K562 (cell line): ENCODE measurements at regions not wholly inside any gene's neighbourhood (a gene's known extent, or its start where the extent isn't known, plus 50 kb on each side); places are given as distances from the start of the nearest gene placed in this dataset.

ENCODE experiments used
- ATAC-seq: fragments of 200-7000 bp; cut with Tn5 transposase; 3 replicates; pipeline ENCODE4 v1.9.1; 2020; ENCODE audit warnings: moderate library complexity
- BruUV-seq: library from RNA; stranded (reverse); fragments of 400-500 nt; replicated peaks from 2 replicates; lab custom pipeline; 2021; lab: Mats Ljungman, UMichigan
- CTCF ChIA-PET: fragments of 300-600 bp; formaldehyde crosslinking; extraction: SDS; loops from one replicate; lab custom pipeline; 2021; ENCODE audit warnings: low intra/inter-chr PET ratio; lab: Yijun Ruan, JAX
- POLR2A ChIA-PET: fragments of 300-600, 350-650 bp; sonication (Branson Sonifier 250); formaldehyde crosslinking; extraction: SDS; loops from one replicate; lab custom pipeline; 2021; ENCODE audit warnings: antibody characterized with exemption, inconsistent platforms; lab: Yijun Ruan, JAX
- DNase-seq, 4 experiments: peaks; one replicate each; pipeline versions ENCODE4 v3.0.0 to v3.0.0-alpha.2; 2011 to 2018; ENCODE audit warnings: low spot score in 3 of 4, mixed read lengths in 3 of 4; ENCODE audit errors: extremely low read depth in 1 of 4
- FAIRE-seq: peaks from 2 replicates; lab custom pipeline; 2011; peaks lifted over from hg19 to GRCh38; lab: Jason Lieb, UNC
- H2AFZ ChIP-seq: 2 replicates; pipeline ENCODE4 v1.6.0; 2011; ENCODE audit warnings: low read depth, low read length, control low read depth, inconsistent platforms
- H3K27ac ChIP-seq: fragments of 200-600 bp; 3 replicates; pipeline ENCODE4 v1.8.0; 2011; ENCODE audit warnings: low read depth, mild to moderate bottlenecking, control low read depth, inconsistent platforms, low read length, moderate library complexity, mixed read lengths; ENCODE audit errors: extremely low read depth
- H3K27me3 ChIP-seq, 2 experiments: fragments of 300-600 bp in 1 of 2; 2 replicates in 1 of 2; 3 replicates in 1 of 2; pipeline versions ENCODE4 v1.6.0 to v1.8.0; 2011; ENCODE audit warnings: inconsistent platforms in 2 of 2, low read length in 2 of 2, mild to moderate bottlenecking in 1 of 2, mixed read lengths in 1 of 2, moderate library complexity in 1 of 2; ENCODE audit not compliant: control insufficient read depth in 2 of 2, insufficient read depth in 2 of 2
- H3K36me3 ChIP-seq: fragments of 300-600 bp; 3 replicates; pipeline ENCODE4 v1.8.0; 2011; ENCODE audit warnings: mild to moderate bottlenecking, low read length, inconsistent platforms; ENCODE audit not compliant: control insufficient read depth, insufficient read depth
- H3K4me1 ChIP-seq, 2 experiments: fragments of 200-600 bp in 1 of 2; replicated peaks in 1 of 2; 2 replicates in 1 of 2; 3 replicates in 1 of 2; pipeline versions ENCODE4 v1.5.1 to v1.8.0; 2011; ENCODE audit warnings: inconsistent platforms in 2 of 2, low read length in 2 of 2, mild to moderate bottlenecking in 1 of 2, mixed read lengths in 1 of 2, moderate library complexity in 1 of 2; ENCODE audit not compliant: control insufficient read depth in 2 of 2, insufficient read depth in 2 of 2
- H3K4me2 ChIP-seq: 2 replicates; pipeline ENCODE4 v1.6.1; 2011; ENCODE audit warnings: low read length, control low read depth, inconsistent platforms, mixed read lengths; ENCODE audit not compliant: insufficient read depth
- H3K4me3 ChIP-seq: fragments of 200-600 bp; sonication (generic), shearing (Covaris generic); 2 replicates; pipeline ENCODE4 v1.5.1; 2016; ENCODE audit warnings: control low read depth, inconsistent platforms
- H3K79me2 ChIP-seq: fragments of 200-600 bp; 3 replicates; pipeline ENCODE4 v1.8.0; 2011; ENCODE audit warnings: low read length, inconsistent platforms; ENCODE audit not compliant: control insufficient read depth, insufficient read depth
- H3K9ac ChIP-seq, 2 experiments: 2 replicates each; pipeline versions ENCODE4 v1.6.0 to v1.6.1; 2011; ENCODE audit warnings: low read depth in 2 of 2, low read length in 2 of 2, control low read depth in 1 of 2, inconsistent platforms in 1 of 2, mild to moderate bottlenecking in 1 of 2, mixed read lengths in 1 of 2; ENCODE audit not compliant: insufficient read depth in 1 of 2
- H3K9me1 ChIP-seq: one replicate; pipeline ENCODE4 v1.6.0; 2011; ENCODE audit warnings: inconsistent platforms, mild to moderate bottlenecking, low read length, moderate library complexity; ENCODE audit not compliant: control insufficient read depth, insufficient read depth
- H3K9me3 ChIP-seq: replicated peaks from 2 replicates; pipeline ENCODE4 v1.5.1; 2011; ENCODE audit warnings: low read depth, low read length, inconsistent platforms; ENCODE audit not compliant: control insufficient read depth, insufficient read depth
- H4K20me1 ChIP-seq: replicated peaks from 2 replicates; pipeline ENCODE4 v1.6.1; 2011; ENCODE audit warnings: low read length, inconsistent platforms, mixed read lengths; ENCODE audit not compliant: control insufficient read depth, insufficient read depth
- CHD4 ChIP-seq: fragments of 200-600 bp; sonication (generic); IDR thresholded peaks from 3 replicates; pipeline ENCODE4 v1.6.1; 2012; ENCODE audit warnings: low read depth, mild to moderate bottlenecking, mixed read lengths, low read length, inconsistent platforms; ENCODE audit not compliant: insufficient read depth, insufficient replicate concordance, poor library complexity, severe bottlenecking
- DLX4 ChIP-seq: fragments of 250-450 bp; sonication (Bioruptor Pico); IDR thresholded peaks from 2 replicates; pipeline ENCODE4 v1.6.1; 2021; ENCODE audit warnings: mild to moderate bottlenecking
- HDAC1 ChIP-seq, 2 experiments: fragments of 450-650 bp; IDR thresholded peaks; 2 replicates each; pipeline ENCODE4 v1.6.1; 2016 to 2017; ENCODE audit warnings: inconsistent platforms in 1 of 2, mild to moderate bottlenecking in 1 of 2, moderate library complexity in 1 of 2
- HNRNPK ChIP-seq: fragments of 200-400 bp; formaldehyde crosslinking; IDR thresholded peaks from one replicate; pipeline ENCODE4 v1.6.1; 2018; ENCODE audit warnings: mild to moderate bottlenecking, low read depth, low read length; ENCODE audit not compliant: poor library complexity, severe bottlenecking
- ID3 ChIP-seq, 2 experiments: fragments of 250-450 bp in 1 of 2; fragments of 450-650 bp in 1 of 2; sonication (Bioruptor Pico) in 1 of 2; IDR thresholded peaks; 2 replicates each; pipeline versions ENCODE4 v1.6.1 to v1.8.0; 2016 to 2021; ENCODE audit warnings: mild to moderate bottlenecking in 2 of 2, moderate library complexity in 2 of 2, missing compliant biosample characterization in 1 of 2, missing genetic modification characterization in 1 of 2
- MAFK ChIP-seq: IDR thresholded peaks from 2 replicates; pipeline ENCODE4 v1.6.1; 2011; ENCODE audit warnings: low read length, improper control_type of control experiment
- MCM7 ChIP-seq, 2 experiments: fragments of 450-650 bp; IDR thresholded peaks; 2 replicates each; pipeline ENCODE4 v1.6.1; 2016 to 2018
- MEIS2 ChIP-seq: fragments of 450-650 bp; IDR thresholded peaks from 2 replicates; pipeline ENCODE4 v1.6.1; 2014; ENCODE audit warnings: mild to moderate bottlenecking; ENCODE audit not compliant: partially characterized antibody
- MXD1 ChIP-seq: fragments of 250-450 bp; sonication (Bioruptor Pico); IDR thresholded peaks from 2 replicates; pipeline ENCODE4 v1.8.0; 2021; ENCODE audit warnings: borderline replicate concordance, mild to moderate bottlenecking, moderate library complexity; ENCODE audit not compliant: poor library complexity, severe bottlenecking
- NKRF ChIP-seq: fragments of 450-650 bp; IDR thresholded peaks from 2 replicates; pipeline ENCODE4 v1.6.1; 2016; ENCODE audit warnings: borderline replicate concordance
- PHTF2 ChIP-seq: fragments of 250-450 bp; sonication (Bioruptor Pico); IDR thresholded peaks from 2 replicates; pipeline ENCODE4 v1.5.0; 2021; ENCODE audit warnings: mild to moderate bottlenecking
- POLR2H ChIP-seq: IDR thresholded peaks from 2 replicates; pipeline ENCODE4 v1.6.1; 2016; ENCODE audit warnings: missing genetic modification characterization, low read depth, mild to moderate bottlenecking, control low read depth, missing compliant biosample characterization, moderate library complexity
- RBM17 ChIP-seq: fragments of 200-400 bp; formaldehyde crosslinking; IDR thresholded peaks from 2 replicates; pipeline ENCODE4 v1.6.1; 2017; ENCODE audit warnings: low read depth, mild to moderate bottlenecking, low read length, borderline replicate concordance
- SIN3A ChIP-seq, 2 experiments: fragments of 150-350 bp in 1 of 2; IDR thresholded peaks; 2 replicates each; pipeline ENCODE4 v1.6.1; 2011 to 2016; ENCODE audit warnings: borderline replicate concordance in 2 of 2, low read depth in 2 of 2, low read length in 2 of 2, mild to moderate bottlenecking in 2 of 2, moderate library complexity in 2 of 2; ENCODE audit not compliant: control insufficient read depth in 1 of 2
- TRIM24 ChIP-seq, 2 experiments: fragments of 450-650 bp; IDR thresholded peaks; 2 replicates each; pipeline ENCODE4 v1.6.1; 2016
- ZKSCAN1 ChIP-seq: fragments of 150-350 bp; IDR thresholded peaks from 2 replicates; pipeline ENCODE4 v1.6.1; 2016; ENCODE audit warnings: low read depth, low read length
- ZNF589 ChIP-seq: fragments of 200-800 bp; sonication (Bioruptor generic); IDR thresholded peaks from 2 replicates; pipeline ENCODE4 v1.6.1; 2016; ENCODE audit warnings: low read depth, missing genetic modification characterization, missing compliant biosample characterization
- WGBS: fragments of 100-300 bp; shearing (Covaris generic); methylation state at CpG from one replicate; pipeline ENCODE4 v1.1.6; 2016; ENCODE audit warnings: low coverage, mixed read lengths; ENCODE audit not compliant: insufficient coverage; ENCODE audit errors: missing lambda C conversion rate; 5-methylcytosine and 5-hydroxymethylcytosine counted together
- in situ Hi-C: fragments of 300-500 bp; cut with MboI; formaldehyde crosslinking; loops from 4 replicates; pipeline ENCODE4 v1.15.0; 2018; ENCODE audit warnings: inconsistent platforms, mixed read lengths
- intact Hi-C: fragments of 100-400 bp; cut with micrococcal nuclease; formaldehyde crosslinking; loops from 2 replicates; pipeline ENCODE4 v1.14.2; 2022

GRCh38 chr7:51647486-51647885 lies 330.9 kb upstream of the COBL start (continued):
- TF ChIP-seq HNRNPK (no peak), DLX4 (CRISPR knock-in tag) (no peak), POLR2H (tag) (no peak), HDAC1 (IDR thresholded peaks at IDR 0.05) (no peak)
- TF ChIP-seq, all 486 proteins: peak for 0

GRCh38 chr7:51645702-51646298 lies 329.2 kb upstream of the COBL start:
- ATAC-seq (no peak), DNase-seq (no peak), FAIRE-seq (no peak)
- Histone ChIP-seq H3K4me2 (no peak overlapping the region), H3K36me3 (no peaks in the 10 kb centered on the region), H3K27ac (no peak overlapping the region), H4K20me1 (no peaks in the 10 kb centered on the region; the same call in 1 of the 2 replicates), H3K27me3 (peaks cover 5 to 23% of the 10 kb centered on the region in 2 experiments; a peak in 4 of 5 replicates), H3K9ac (no peak overlapping the region), H3K9me3 (no peaks in the 10 kb centered on the region), H3K79me2 (no peaks in the 10 kb centered on the region), H3K4me1 (no peaks in the 10 kb centered on the region), H2AFZ (no peak overlapping the region), H3K4me3 (no peak overlapping the region), H3K9me1 (no peaks in the 10 kb centered on the region)
- intact Hi-C loops: no loop called here
- in situ Hi-C loops: no loop called here
- TF ChIP-seq ZNF589 (CRISPR knock-in tag): no peak
- TF ChIP-seq MEIS2: no peak
- TF ChIP-seq MAFK: no peak
- no peak for TF ChIP-seq TRIM24 (IDR thresholded peaks at IDR 0.05)
- TF ChIP-seq RBM17: no peak
- TF ChIP-seq SIN3A (IDR thresholded peaks at IDR 0.05; ENCODE audit: borderline replicate concordance in 2 of 2, control insufficient read depth in 1 of 2, low read depth in 2 of 2, low read length in 2 of 2): no peak
- TF ChIP-seq NKRF: no peak
- TF ChIP-seq CHD4: no peak
- no peak for TF ChIP-seq ZKSCAN1
- no peak for TF ChIP-seq MCM7 (IDR thresholded peaks at IDR 0.05)
- no peak for TF ChIP-seq MXD1 (CRISPR knock-in tag)
- TF ChIP-seq PHTF2 (CRISPR knock-in tag): no peak
- TF ChIP-seq ID3 (CRISPR knock-in tag; IDR thresholded peaks at IDR 0.05): no peak
- TF ChIP-seq ID3 (tag; IDR thresholded peaks at IDR 0.05): no peak
- ChIA-PET POLR2A (no interaction called here), CTCF (no interaction called here)
- WGBS: 0% methylated on average over 11 of the region's 16 CpGs
- no TSS peak for BruUV-seq
